ENCODE measurements at regions not wholly inside any gene's neighbourhood (a gene's known extent, or its start where the extent isn't known, plus 50 kb on each side); places are given as distances from the start of the nearest gene placed in this dataset.
"Not testable (repeated sequence)": the region's sequence is repeated elsewhere in the genome, so short reads cannot be mapped to it uniquely, and the experiment has no call there.

- DNase-seq (ENCODE audit: extremely low read depth, low read depth) = peak; percentile 71
- TF ChIP-seq, protein P1, sequence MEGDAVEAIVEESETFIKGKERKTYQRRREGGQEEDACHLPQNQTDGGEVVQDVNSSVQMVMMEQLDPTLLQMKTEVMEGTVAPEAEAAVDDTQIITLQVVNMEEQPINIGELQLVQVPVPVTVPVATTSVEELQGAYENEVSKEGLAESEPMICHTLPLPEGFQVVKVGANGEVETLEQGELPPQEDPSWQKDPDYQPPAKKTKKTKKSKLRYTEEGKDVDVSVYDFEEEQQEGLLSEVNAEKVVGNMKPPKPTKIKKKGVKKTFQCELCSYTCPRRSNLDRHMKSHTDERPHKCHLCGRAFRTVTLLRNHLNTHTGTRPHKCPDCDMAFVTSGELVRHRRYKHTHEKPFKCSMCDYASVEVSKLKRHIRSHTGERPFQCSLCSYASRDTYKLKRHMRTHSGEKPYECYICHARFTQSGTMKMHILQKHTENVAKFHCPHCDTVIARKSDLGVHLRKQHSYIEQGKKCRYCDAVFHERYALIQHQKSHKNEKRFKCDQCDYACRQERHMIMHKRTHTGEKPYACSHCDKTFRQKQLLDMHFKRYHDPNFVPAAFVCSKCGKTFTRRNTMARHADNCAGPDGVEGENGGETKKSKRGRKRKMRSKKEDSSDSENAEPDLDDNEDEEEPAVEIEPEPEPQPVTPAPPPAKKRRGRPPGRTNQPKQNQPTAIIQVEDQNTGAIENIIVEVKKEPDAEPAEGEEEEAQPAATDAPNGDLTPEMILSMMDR (IDR thresholded peaks at IDR 0.05; ENCODE audit: low read depth, low read length) = peak; percentile 92
Observed at GRCh38 chr17:77331301-77331864, 190.6 kb downstream of the SEC14L1 start.

GRCh38 chr17:77332034-77332971 lies 191.5 kb downstream of the SEC14L1 start:
- no peak for DNase-seq (ENCODE audit: extremely low read depth, low read depth)
- TF ChIP-seq, protein P1 (IDR thresholded peaks at IDR 0.05; ENCODE audit: low read depth, low read length) = no peak

- TF ChIP-seq, protein P1 (IDR thresholded peaks at IDR 0.05; ENCODE audit: low read depth, low read length) = no peak
- peak; percentile 90 for DNase-seq (ENCODE audit: extremely low read depth, low read depth)
Observed at GRCh38 chr17:77332981-77333685, 192.4 kb downstream of the SEC14L1 start.

DNA sequence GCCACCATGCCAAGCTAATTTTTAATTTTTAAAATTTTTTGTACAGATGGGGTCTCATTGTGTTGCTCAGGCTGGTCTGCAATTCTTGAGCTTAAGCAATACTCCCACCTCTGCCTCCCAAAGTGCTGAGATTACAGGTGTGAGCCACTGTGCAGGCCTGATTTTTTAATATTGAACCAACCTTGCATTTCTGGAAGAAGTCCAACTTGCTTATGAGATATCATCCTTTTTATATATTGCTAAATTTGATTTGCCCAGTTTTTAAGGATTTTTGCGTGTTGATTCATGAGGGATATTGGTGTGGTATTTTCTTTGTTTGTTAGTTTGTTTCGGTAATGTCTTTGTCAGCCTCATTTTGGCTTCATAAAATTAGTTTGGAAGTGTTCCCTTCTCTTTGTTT lies 196.4 kb downstream of the SEC14L1 start:
- no peak for DNase-seq (ENCODE audit: extremely low read depth, low read depth)
- TF ChIP-seq, protein P1 (IDR thresholded peaks at IDR 0.05; ENCODE audit: low read depth, low read length) = no peak

DNA sequence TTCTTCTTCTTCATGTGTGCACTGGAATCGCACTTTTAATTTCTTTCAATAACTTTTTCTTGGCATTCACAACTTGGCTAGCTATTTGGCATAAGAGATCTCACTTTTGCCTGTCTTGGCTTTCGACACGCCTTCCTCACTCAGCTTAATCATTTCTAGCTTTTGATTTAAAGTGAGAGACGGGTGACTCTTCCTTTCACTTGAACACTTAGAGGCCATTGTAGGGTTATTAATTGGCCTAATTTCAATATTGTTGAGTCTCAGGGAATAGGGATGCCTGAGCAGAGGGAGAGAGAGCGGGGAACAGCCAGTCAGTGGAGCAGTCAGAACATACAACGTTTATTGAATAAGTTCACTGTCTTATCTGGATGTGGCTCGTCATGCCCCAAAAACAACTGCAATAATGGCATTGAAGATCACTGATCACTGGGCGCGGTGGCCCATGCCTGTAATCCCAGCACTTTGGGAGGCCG lies 200.3 kb downstream of the SEC14L1 start:
- TF ChIP-seq, protein P1 (IDR thresholded peaks at IDR 0.05; ENCODE audit: low read depth, low read length) = no peak

DNA sequence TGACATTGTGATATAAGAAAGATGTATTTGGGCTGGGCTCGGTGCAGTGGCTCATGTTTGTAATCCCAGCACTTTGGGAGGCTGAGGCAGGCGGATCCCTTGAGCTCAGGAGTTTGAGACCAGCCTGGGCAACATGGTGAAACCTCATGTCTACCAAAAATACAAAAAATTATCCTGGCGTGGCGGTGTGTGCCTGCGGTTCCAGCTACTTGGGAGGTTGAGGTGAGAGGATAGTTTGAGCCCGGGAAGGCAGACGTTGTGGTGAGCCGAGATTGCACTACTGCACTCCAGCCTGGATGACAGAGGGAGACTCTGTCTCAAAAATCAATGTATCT lies 201.9 kb downstream of the SEC14L1 start:
- DNase-seq (ENCODE audit: extremely low read depth, low read depth) = not testable (repeated sequence)

More for the DNA sequence above, 200.3 kb downstream of the SEC14L1 start:
- DNase-seq (ENCODE audit: extremely low read depth, low read depth) = no peak

DNA sequence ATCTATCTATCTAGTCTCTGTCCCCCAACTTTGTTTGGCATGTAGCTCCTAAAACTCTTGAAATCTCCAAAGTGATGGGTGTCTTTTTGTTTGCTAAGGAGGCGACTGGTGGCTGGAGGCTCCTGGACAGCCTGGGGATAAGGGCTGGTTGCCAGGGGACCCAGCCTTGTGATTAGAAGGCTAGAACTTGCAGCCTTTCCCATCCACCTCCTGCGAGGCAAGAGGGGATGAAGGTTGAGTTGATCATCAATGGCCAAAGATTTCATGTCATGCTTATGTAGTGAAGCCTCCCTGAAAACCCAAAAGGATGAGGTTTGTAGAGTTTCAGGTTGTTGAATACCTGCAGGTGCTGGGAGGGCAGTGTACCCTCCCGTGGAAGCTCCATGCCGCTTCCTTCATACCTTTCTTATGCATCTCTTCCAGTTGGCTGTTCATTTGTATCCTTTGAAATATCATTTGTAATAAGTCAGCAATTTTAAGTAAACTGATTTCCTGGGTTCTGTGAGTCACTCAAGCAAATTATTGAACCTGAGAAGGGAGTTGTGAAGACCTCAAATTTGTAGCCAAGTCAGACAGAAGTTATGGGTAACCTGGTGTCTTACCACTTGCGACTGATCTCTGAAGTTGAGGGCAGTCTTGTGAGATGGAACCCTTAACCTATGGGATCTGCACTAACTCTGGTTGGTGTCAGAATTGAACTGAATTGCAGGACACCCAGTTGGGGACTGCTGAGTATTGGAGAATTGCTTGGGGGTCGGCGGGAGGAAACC lies 202.4 kb downstream of the SEC14L1 start:
- TF ChIP-seq, protein P1 (IDR thresholded peaks at IDR 0.05; ENCODE audit: low read depth, low read length) = no peak
- DNase-seq (ENCODE audit: extremely low read depth, low read depth) = no peak

Data from AG09319 (cell line).